IMR-90 (cell line): ENCODE measurements at regions not wholly inside any gene's neighbourhood (a gene's known extent, or its start where the extent isn't known, plus 50 kb on each side); places are given as distances from the start of the nearest gene placed in this dataset.

Experiments
- ATAC-seq: fragments of 200-7000 bp; cut with Tn5 transposase; 2 replicates; pipeline ENCODE4 v1.9.1; 2020; ENCODE audit warnings: low read depth, mild to moderate bottlenecking, moderate library complexity
- BruUV-seq: library from RNA; stranded (reverse); fragments of 400-500 nt; replicated peaks from 2 replicates; lab custom pipeline; 2021; lab: Mats Ljungman, UMichigan
- CTCF ChIA-PET: fragments of 300-600 bp; formaldehyde crosslinking; extraction: SDS; loops from one replicate; lab custom pipeline; 2021; ENCODE audit warnings: antibody characterized with exemption; lab: Yijun Ruan, JAX
- POLR2A ChIA-PET: fragments of 300-600 bp; sonication (Branson Sonifier 250); formaldehyde crosslinking; loops from one replicate; lab custom pipeline; 2022; ENCODE audit warnings: antibody characterized with exemption; ENCODE audit not compliant: unreplicated experiment; lab: Charles Lee
- DNase-seq: peaks from one replicate; pipeline ENCODE4 v3.0.0; 2013
- H2AFZ ChIP-seq: replicated peaks from 2 replicates; pipeline ENCODE3; 2013; ENCODE audit warnings: low read length, mild to moderate bottlenecking; ENCODE audit not compliant: poor library complexity
- H2AK5ac ChIP-seq: 2 replicates; pipeline ENCODE4 v1.6.1; 2013; ENCODE audit warnings: low read depth, low read length, inconsistent platforms
- H2AK9ac ChIP-seq: replicated peaks from 2 replicates; pipeline ENCODE3; 2013; ENCODE audit warnings: mild to moderate bottlenecking, low read depth, low read length, moderate library complexity; ENCODE audit not compliant: poor library complexity
- H2BK120ac ChIP-seq: 2 replicates; pipeline ENCODE4 v1.6.1; 2013; ENCODE audit warnings: low read depth, low read length, inconsistent platforms
- H2BK15ac ChIP-seq: 3 replicates; pipeline ENCODE4 v1.6.1; 2013; ENCODE audit warnings: low read depth, low read length, inconsistent platforms
- H2BK20ac ChIP-seq: 2 replicates; pipeline ENCODE4 v1.6.1; 2013; ENCODE audit warnings: low read depth, mild to moderate bottlenecking, inconsistent platforms, low read length, moderate library complexity
- H2BK5ac ChIP-seq: 2 replicates; pipeline ENCODE4 v1.6.1; 2013; ENCODE audit warnings: mild to moderate bottlenecking, low read depth, low read length, inconsistent platforms; ENCODE audit not compliant: poor library complexity, severe bottlenecking
- H3K14ac ChIP-seq: replicated peaks from 2 replicates; pipeline ENCODE4 v1.6.1; 2013; ENCODE audit warnings: low read depth, low read length, inconsistent platforms
- H3K18ac ChIP-seq: 2 replicates; pipeline ENCODE4 v1.6.1; 2013; ENCODE audit warnings: low read depth, low read length, control low read depth
- H3K23ac ChIP-seq: 2 replicates; pipeline ENCODE4 v1.6.1; 2013; ENCODE audit warnings: low read depth, low read length, inconsistent platforms
- H3K27ac ChIP-seq: 2 replicates; pipeline ENCODE4 v1.5.1; 2013; ENCODE audit warnings: mild to moderate bottlenecking, control low read depth, low read length; ENCODE audit not compliant: insufficient read depth
- H3K27me3 ChIP-seq: 2 replicates; pipeline ENCODE4 v1.6.1; 2013; ENCODE audit warnings: low read length; ENCODE audit not compliant: control insufficient read depth, insufficient read depth
- H3K36me3 ChIP-seq: 2 replicates; pipeline ENCODE4 v1.6.1; 2013; ENCODE audit warnings: low read length, mixed read lengths; ENCODE audit not compliant: control insufficient read depth, insufficient read depth
- H3K4ac ChIP-seq: 2 replicates; pipeline ENCODE4 v1.6.1; 2013; ENCODE audit warnings: low read depth, low read length, inconsistent platforms
- H3K4me1 ChIP-seq: 2 replicates; pipeline ENCODE4 v1.6.1; 2013; ENCODE audit warnings: low read length, mixed read lengths; ENCODE audit not compliant: control insufficient read depth, insufficient read depth
- H3K4me2 ChIP-seq: 2 replicates; pipeline ENCODE4 v1.6.1; 2013; ENCODE audit warnings: low read depth, mild to moderate bottlenecking, control low read depth, low read length, moderate library complexity
- H3K4me3 ChIP-seq: 2 replicates; pipeline ENCODE4 v1.5.1; 2013; ENCODE audit warnings: low read depth, mild to moderate bottlenecking, control low read depth, low read length, moderate library complexity; ENCODE audit not compliant: insufficient read depth
- H3K56ac ChIP-seq: 2 replicates; pipeline ENCODE4 v1.6.1; 2013; ENCODE audit warnings: low read length, inconsistent platforms; ENCODE audit not compliant: insufficient read depth; ENCODE audit errors: extremely low read depth
- H3K79me1 ChIP-seq, 2 experiments: 2 replicates each; pipeline ENCODE4 v1.6.1; 2013; ENCODE audit warnings: low read length in 2 of 2, inconsistent platforms in 1 of 2, low read depth in 1 of 2
- H3K9ac ChIP-seq: 2 replicates; pipeline ENCODE4 v1.6.1; 2013; ENCODE audit warnings: low read depth, low read length, control low read depth
- H3K9me1 ChIP-seq: 2 replicates; pipeline ENCODE4 v1.6.1; 2013; ENCODE audit warnings: low read length, inconsistent platforms; ENCODE audit not compliant: insufficient read depth
- H3K9me3 ChIP-seq: 2 replicates; pipeline ENCODE4 v1.6.1; 2013; ENCODE audit warnings: low read length; ENCODE audit not compliant: control insufficient read depth, insufficient read depth
- H4K20me1 ChIP-seq: 2 replicates; pipeline ENCODE4 v1.6.1; 2013; ENCODE audit warnings: low read length, inconsistent platforms; ENCODE audit not compliant: insufficient read depth
- H4K5ac ChIP-seq: 2 replicates; pipeline ENCODE4 v1.6.1; 2013; ENCODE audit warnings: mild to moderate bottlenecking, low read depth, low read length, control low read depth
- H4K8ac ChIP-seq, 2 experiments: 2 replicates each; pipeline ENCODE4 v1.6.1; 2013; ENCODE audit warnings: low read depth in 2 of 2, low read length in 2 of 2, control low read depth in 1 of 2, inconsistent platforms in 1 of 2
- H4K91ac ChIP-seq: 2 replicates; pipeline ENCODE4 v1.6.1; 2013; ENCODE audit warnings: low read depth, low read length, inconsistent platforms; ENCODE audit not compliant: insufficient read depth
- MAFK ChIP-seq: IDR thresholded peaks from 2 replicates; pipeline ENCODE4 v1.6.1; 2012; ENCODE audit warnings: low read depth, low read length, improper control_type of control experiment
- WGBS, 2 experiments: methylation state at CpG; one replicate each; pipeline versions ENCODE4 v1.1.5 to v1.1.7; 2013; ENCODE audit warnings: missing lambda C conversion rate in 2 of 2; ENCODE audit not compliant: insufficient read length in 1 of 2; ENCODE audit errors: extremely low coverage in 2 of 2; 5-methylcytosine and 5-hydroxymethylcytosine counted together
- dilution Hi-C: fragments of 300-500 bp; cut with HindIII; formaldehyde crosslinking; loops from one replicate; pipeline ENCODE4 v1.14.3; 2018; ENCODE audit warnings: low sequenced_read_pairs; ENCODE audit not compliant: unreplicated experiment
- in situ Hi-C: fragments of 300-500 bp; cut with MboI; formaldehyde crosslinking; loops from 3 replicates; pipeline ENCODE4 v1.14.3; 2019; ENCODE audit warnings: low sequenced_read_pairs, inconsistent platforms, mixed read lengths
- intact Hi-C: fragments of 100-400 bp; cut with micrococcal nuclease; formaldehyde crosslinking; loops from 2 replicates; pipeline ENCODE4 v1.10.0; 2022

DNA sequence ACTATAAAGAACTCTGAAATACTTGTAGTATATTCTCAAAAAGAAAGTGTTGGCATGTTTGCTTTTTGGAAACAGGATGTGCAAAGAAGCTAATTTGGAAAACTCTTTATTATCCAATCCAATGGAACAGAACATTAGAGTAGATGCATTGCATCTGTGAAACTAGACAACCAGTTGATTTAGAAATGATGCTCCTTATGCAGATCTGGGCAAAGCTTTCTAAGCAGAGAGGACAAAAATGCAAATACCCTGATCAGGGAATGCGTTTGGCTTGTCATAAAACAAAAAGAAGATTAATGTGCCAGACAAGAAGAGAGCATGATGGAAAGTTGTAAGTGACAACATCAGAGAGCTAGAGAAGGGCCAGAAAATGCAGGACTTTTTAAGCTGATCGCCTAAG lies 142.3 kb downstream of the RCHY1 start:
- Histone ChIP-seq H4K5ac (no peak overlapping the region), H3K4me3 (no peak overlapping the region), H3K9me1 (no peaks in the 10 kb centered on the region), H4K91ac (no peak overlapping the region), H2BK20ac (no peak overlapping the region), H2BK120ac (no peak overlapping the region), H3K4me1 (no peaks in the 10 kb centered on the region), H2AK5ac (no peak overlapping the region), H3K79me1 (no peaks in the 10 kb centered on the region), H4K8ac (no peak overlapping the region), H3K4ac (no peak overlapping the region), H3K9ac (no peak overlapping the region), H3K18ac (no peak overlapping the region), H2BK15ac (no peak overlapping the region), H4K20me1 (no peaks in the 10 kb centered on the region), H3K23ac (no peak overlapping the region), H3K27me3 (peaks cover 3% of the 10 kb centered on the region), H3K27ac (no peak overlapping the region), H3K36me3 (no peaks in the 10 kb centered on the region), H2AFZ (no peak overlapping the region), H2BK5ac (no peak overlapping the region), H3K56ac (no peak overlapping the region), H3K14ac (no peak overlapping the region), H3K4me2 (no peak overlapping the region), H2AK9ac (no peak overlapping the region), H3K9me3 (no peaks in the 10 kb centered on the region)
- CTCF ChIA-PET, result no interaction called here
- intact Hi-C loops, result no loop called here
- TF ChIP-seq MAFK, result no peak
- in situ Hi-C loops, result no loop called here
- dilution Hi-C loops, result no loop called here
- BruUV-seq, result no TSS peak
- WGBS, 2 experiments, result no CpG with 5 or more reads among the region's 2 CpGs
- DNase-seq (no peak), ATAC-seq (no peak)
- POLR2A ChIA-PET, result no interaction called here
